HG03432 (cell line): ENCODE measurements at regions not wholly inside any gene's neighbourhood (a gene's known extent, or its start where the extent isn't known, plus 50 kb on each side); places are given as distances from the start of the nearest gene placed in this dataset.
"Not testable (repeated sequence)": the region's sequence is repeated elsewhere in the genome, so short reads cannot be mapped to it uniquely, and the experiment has no call there.

Experiments
- ATAC-seq: cut with Tn5 transposase; IDR thresholded peaks from one replicate; pipeline ENCODE4 v1.9.1; 2021; ENCODE audit warnings: mild to moderate bottlenecking, moderate library complexity; ENCODE audit not compliant: unreplicated experiment

GRCh38 chr14:40762177-40762576, 844.5 kb upstream of the LRFN5 start:
- no peak for ATAC-seq

- no peak for ATAC-seq
Observed at GRCh38 chr14:40760704-40761103, 846.0 kb upstream of the LRFN5 start.

GRCh38 chr14:40758076-40758475, 848.6 kb upstream of the LRFN5 start:
- ATAC-seq = no peak

- ATAC-seq = no peak
Observed at GRCh38 chr14:40757376-40757950, 849.2 kb upstream of the LRFN5 start.

GRCh38 chr14:40733206-40733605, 873.5 kb upstream of the LRFN5 start:
- no peak for ATAC-seq

GRCh38 chr14:40727107-40727506, 879.6 kb upstream of the LRFN5 start:
- ATAC-seq = no peak

GRCh38 chr14:40713387-40713786, 893.3 kb upstream of the LRFN5 start:
- ATAC-seq = no peak

GRCh38 chr14:40697231-40697630, 909.4 kb upstream of the LRFN5 start:
- no peak for ATAC-seq

- no peak for ATAC-seq
Observed at GRCh38 chr14:40694023-40694422, 912.7 kb upstream of the LRFN5 start.

GRCh38 chr14:40691066-40691465, 915.6 kb upstream of the LRFN5 start:
- ATAC-seq = no peak

- ATAC-seq = no peak
Observed at GRCh38 chr14:40685764-40686163, 920.9 kb upstream of the LRFN5 start.

GRCh38 chr14:40684328-40684727, 922.3 kb upstream of the LRFN5 start:
- no peak for ATAC-seq

- ATAC-seq = no peak
Observed at GRCh38 chr14:40682131-40682913, 924.4 kb upstream of the LRFN5 start.

GRCh38 chr14:40679256-40679655, 927.4 kb upstream of the LRFN5 start:
- ATAC-seq = no peak

GRCh38 chr14:40677206-40677605, 929.5 kb upstream of the LRFN5 start:
- not testable (repeated sequence) for ATAC-seq

- no peak for ATAC-seq
Observed at GRCh38 chr14:40674502-40674901, 932.2 kb upstream of the LRFN5 start.

- ATAC-seq = no peak
Observed at GRCh38 chr14:40656311-40656710, 950.4 kb upstream of the LRFN5 start.

- no peak for ATAC-seq
Observed at GRCh38 chr14:40652089-40652691, 954.5 kb upstream of the LRFN5 start.

GRCh38 chr14:40630471-40630870, 976.2 kb upstream of the LRFN5 start:
- no peak for ATAC-seq

- not testable (repeated sequence) for ATAC-seq
Observed at GRCh38 chr14:40629551-40630137, 977.0 kb upstream of the LRFN5 start.

- ATAC-seq = no peak
Observed at GRCh38 chr14:40629144-40629543, 977.5 kb upstream of the LRFN5 start.

GRCh38 chr14:40623643-40624042, 983.0 kb upstream of the LRFN5 start:
- ATAC-seq = no peak
